HL-60 (cell line): ENCODE measurements at regions not wholly inside any gene's neighbourhood (a gene's known extent, or its start where the extent isn't known, plus 50 kb on each side); places are given as distances from the start of the nearest gene placed in this dataset.

ENCODE experiments used
- GABPA ChIP-seq: IDR thresholded peaks from 2 replicates; pipeline ENCODE4 v1.6.1; 2012; ENCODE audit warnings: low read depth
- POLR2AphosphoS5 ChIP-seq: IDR thresholded peaks from 2 replicates; pipeline ENCODE4 v1.6.1; 2012; ENCODE audit warnings: low read depth
- TF ChIP-seq, protein P1 (sequence below): IDR thresholded peaks from one replicate; pipeline ENCODE4 v1.5.1; 2011; ENCODE audit warnings: low read length, control low read depth, inconsistent platforms; ENCODE audit not compliant: insufficient read depth

GRCh38 chr12:130017591-130018449, 114.0 kb upstream of the TMEM132D start:
- no peak for TF ChIP-seq POLR2AphosphoS5
- TF ChIP-seq, protein P1, sequence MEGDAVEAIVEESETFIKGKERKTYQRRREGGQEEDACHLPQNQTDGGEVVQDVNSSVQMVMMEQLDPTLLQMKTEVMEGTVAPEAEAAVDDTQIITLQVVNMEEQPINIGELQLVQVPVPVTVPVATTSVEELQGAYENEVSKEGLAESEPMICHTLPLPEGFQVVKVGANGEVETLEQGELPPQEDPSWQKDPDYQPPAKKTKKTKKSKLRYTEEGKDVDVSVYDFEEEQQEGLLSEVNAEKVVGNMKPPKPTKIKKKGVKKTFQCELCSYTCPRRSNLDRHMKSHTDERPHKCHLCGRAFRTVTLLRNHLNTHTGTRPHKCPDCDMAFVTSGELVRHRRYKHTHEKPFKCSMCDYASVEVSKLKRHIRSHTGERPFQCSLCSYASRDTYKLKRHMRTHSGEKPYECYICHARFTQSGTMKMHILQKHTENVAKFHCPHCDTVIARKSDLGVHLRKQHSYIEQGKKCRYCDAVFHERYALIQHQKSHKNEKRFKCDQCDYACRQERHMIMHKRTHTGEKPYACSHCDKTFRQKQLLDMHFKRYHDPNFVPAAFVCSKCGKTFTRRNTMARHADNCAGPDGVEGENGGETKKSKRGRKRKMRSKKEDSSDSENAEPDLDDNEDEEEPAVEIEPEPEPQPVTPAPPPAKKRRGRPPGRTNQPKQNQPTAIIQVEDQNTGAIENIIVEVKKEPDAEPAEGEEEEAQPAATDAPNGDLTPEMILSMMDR = no peak
- TF ChIP-seq GABPA = no peak
